ENCODE measurements at regions not wholly inside any gene's neighbourhood (a gene's known extent, or its start where the extent isn't known, plus 50 kb on each side); places are given as distances from the start of the nearest gene placed in this dataset.

DNA sequence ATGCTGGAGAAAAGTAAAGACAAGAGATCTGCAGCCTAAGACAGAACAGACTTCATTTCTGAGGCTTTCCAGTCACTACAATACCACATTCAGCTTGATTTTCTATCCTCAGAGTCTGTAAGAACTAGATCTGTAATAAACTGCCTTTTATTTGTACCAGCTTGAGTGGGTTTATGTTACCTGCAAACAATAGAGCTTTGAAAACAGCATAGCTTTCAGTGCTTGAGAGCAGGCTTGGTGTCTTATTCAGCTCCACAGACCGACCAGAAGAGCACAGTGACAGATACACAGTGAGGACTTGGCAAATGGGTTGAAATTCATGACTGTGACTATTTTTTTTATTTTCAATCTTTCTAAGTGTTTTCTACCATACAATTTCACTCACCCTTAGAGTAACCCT is 207.8 kb upstream of the OTX2 start:
- DNase-seq (ENCODE audit: low read depth, low spot score): no peak
- no peaks in the 10 kb centered on the region for H3K9me3 ChIP-seq (ENCODE audit: control insufficient read depth, low read depth, low read length)

GRCh38 chr14:57013987-57014386 is 203.7 kb upstream of the OTX2 start:
- Histone ChIP-seq H3K9ac (ENCODE audit: control insufficient read depth, extremely low read depth, insufficient read depth, low read length) (no peak overlapping the region), H3K36me3 (ENCODE audit: control insufficient read depth in 2 of 2, extremely low read depth in 1 of 2, insufficient read depth in 2 of 2, low read length in 2 of 2) (no peaks in the 10 kb centered on the region), H2AFZ (ENCODE audit: control insufficient read depth, low read length) (no peak overlapping the region), H3K4me2 (ENCODE audit: control insufficient read depth, extremely low read depth, insufficient read depth, low read depth, low read length) (no peak overlapping the region), H3K79me2 (ENCODE audit: control insufficient read depth, insufficient read depth, low read length) (no peaks in the 10 kb centered on the region), H4K20me1 (ENCODE audit: control insufficient read depth, extremely low read depth, insufficient read depth, low read length) (no peaks in the 10 kb centered on the region), H3K27ac (ENCODE audit: control insufficient read depth, insufficient read depth, low read length) (no peak overlapping the region), H3K4me1 (ENCODE audit: control insufficient read depth, extremely low read depth, insufficient read depth, low read length) (no peaks in the 10 kb centered on the region), H3K4me3 (ENCODE audit: control insufficient read depth in 2 of 3, extremely low read depth in 1 of 3, insufficient read depth in 2 of 3, low read depth in 1 of 3, low read length in 3 of 3) (no peak overlapping the region), H3K27me3 (ENCODE audit: control insufficient read depth, extremely low read depth, insufficient read depth, low read length) (no peaks in the 10 kb centered on the region), H3K9me3 (ENCODE audit: control insufficient read depth, low read depth, low read length) (no peaks in the 10 kb centered on the region), H3K9me1 (ENCODE audit: control insufficient read depth, extremely low read depth, insufficient read depth, low read length) (no peaks in the 10 kb centered on the region)
- FAIRE-seq (no peak), DNase-seq (ENCODE audit: low read depth, low spot score) (no peak)
- TF ChIP-seq, protein P1, sequence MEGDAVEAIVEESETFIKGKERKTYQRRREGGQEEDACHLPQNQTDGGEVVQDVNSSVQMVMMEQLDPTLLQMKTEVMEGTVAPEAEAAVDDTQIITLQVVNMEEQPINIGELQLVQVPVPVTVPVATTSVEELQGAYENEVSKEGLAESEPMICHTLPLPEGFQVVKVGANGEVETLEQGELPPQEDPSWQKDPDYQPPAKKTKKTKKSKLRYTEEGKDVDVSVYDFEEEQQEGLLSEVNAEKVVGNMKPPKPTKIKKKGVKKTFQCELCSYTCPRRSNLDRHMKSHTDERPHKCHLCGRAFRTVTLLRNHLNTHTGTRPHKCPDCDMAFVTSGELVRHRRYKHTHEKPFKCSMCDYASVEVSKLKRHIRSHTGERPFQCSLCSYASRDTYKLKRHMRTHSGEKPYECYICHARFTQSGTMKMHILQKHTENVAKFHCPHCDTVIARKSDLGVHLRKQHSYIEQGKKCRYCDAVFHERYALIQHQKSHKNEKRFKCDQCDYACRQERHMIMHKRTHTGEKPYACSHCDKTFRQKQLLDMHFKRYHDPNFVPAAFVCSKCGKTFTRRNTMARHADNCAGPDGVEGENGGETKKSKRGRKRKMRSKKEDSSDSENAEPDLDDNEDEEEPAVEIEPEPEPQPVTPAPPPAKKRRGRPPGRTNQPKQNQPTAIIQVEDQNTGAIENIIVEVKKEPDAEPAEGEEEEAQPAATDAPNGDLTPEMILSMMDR (optimal IDR thresholded peaks at IDR 0.05 in 1 of 3, IDR thresholded peaks at IDR 0.05 in 1 of 3, conservative IDR thresholded peaks at IDR 0.05 in 1 of 3; ENCODE audit: extremely low read depth in 1 of 3, insufficient read depth in 2 of 3, low read length in 3 of 3): no peak
- TF ChIP-seq EZH2 (IDR thresholded peaks at IDR 0.05; ENCODE audit: low read length): no peak
- dilution Hi-C loops (cut with MboI; ENCODE audit: extremely low pct_ligation_motif_present, low sequenced_read_pairs): no loop called here

More for the DNA sequence above, 207.8 kb upstream of the OTX2 start:
- no peaks in the 10 kb centered on the region for H3K27me3 ChIP-seq (ENCODE audit: control insufficient read depth, extremely low read depth, insufficient read depth, low read length)
- no peak overlapping the region for H3K4me3 ChIP-seq (ENCODE audit: control insufficient read depth in 2 of 3, extremely low read depth in 1 of 3, insufficient read depth in 2 of 3, low read depth in 1 of 3, low read length in 3 of 3)
- H3K27ac ChIP-seq (ENCODE audit: control insufficient read depth, insufficient read depth, low read length): no peak overlapping the region
- no peaks in the 10 kb centered on the region for H3K36me3 ChIP-seq (ENCODE audit: control insufficient read depth in 2 of 2, extremely low read depth in 1 of 2, insufficient read depth in 2 of 2, low read length in 2 of 2)
- H4K20me1 ChIP-seq (ENCODE audit: control insufficient read depth, extremely low read depth, insufficient read depth, low read length): no peaks in the 10 kb centered on the region
- no peak overlapping the region for H3K4me2 ChIP-seq (ENCODE audit: control insufficient read depth, extremely low read depth, insufficient read depth, low read depth, low read length)
- TF ChIP-seq EZH2 (IDR thresholded peaks at IDR 0.05; ENCODE audit: low read length): no peak
- TF ChIP-seq, protein P1 (optimal IDR thresholded peaks at IDR 0.05 in 1 of 3, IDR thresholded peaks at IDR 0.05 in 1 of 3, conservative IDR thresholded peaks at IDR 0.05 in 1 of 3; ENCODE audit: extremely low read depth in 1 of 3, insufficient read depth in 2 of 3, low read length in 3 of 3): no peak
- no peak overlapping the region for H3K9ac ChIP-seq (ENCODE audit: control insufficient read depth, extremely low read depth, insufficient read depth, low read length)
- H3K4me1 ChIP-seq (ENCODE audit: control insufficient read depth, extremely low read depth, insufficient read depth, low read length): no peaks in the 10 kb centered on the region
- no peak for FAIRE-seq
- no peaks in the 10 kb centered on the region for H3K9me1 ChIP-seq (ENCODE audit: control insufficient read depth, extremely low read depth, insufficient read depth, low read length)
- H2AFZ ChIP-seq (ENCODE audit: control insufficient read depth, low read length): no peak overlapping the region
- no peaks in the 10 kb centered on the region for H3K79me2 ChIP-seq (ENCODE audit: control insufficient read depth, insufficient read depth, low read length)
- dilution Hi-C loops (cut with MboI; ENCODE audit: extremely low pct_ligation_motif_present, low sequenced_read_pairs): no loop called here

All from keratinocyte (primary cell).